OCI-LY3 (cell line): ENCODE measurements at regions not wholly inside any gene's neighbourhood (a gene's known extent, or its start where the extent isn't known, plus 50 kb on each side); places are given as distances from the start of the nearest gene placed in this dataset.

ENCODE experiments used
- H2AFZ ChIP-seq: fragments of 200-600, 300-600 bp; shearing (Covaris generic); 2 replicates; pipeline ENCODE4 v1.6.0; 2014; ENCODE audit warnings: antibody characterized with exemption, low read depth, low read length
- H3K27ac ChIP-seq: fragments of 200-600, 300-600 bp; sonication (generic); 2 replicates; pipeline ENCODE4 v1.5.1; 2014; ENCODE audit warnings: mild to moderate bottlenecking, low read length, moderate library complexity, mixed read lengths
- H3K27me3 ChIP-seq: fragments of 200-600, 300-600 bp; sonication (generic); 2 replicates; pipeline ENCODE4 v1.6.1; 2014; ENCODE audit warnings: low read depth, low read length, mixed read lengths
- H3K36me3 ChIP-seq: fragments of 200-600, 300-600 bp; sonication (generic); replicated peaks from 2 replicates; pipeline ENCODE3; 2014; ENCODE audit warnings: low read depth, low read length, mixed read lengths
- H3K4me1 ChIP-seq: fragments of 300-600, 200-600 bp; sonication (generic); 2 replicates; pipeline ENCODE4 v1.6.1; 2014; ENCODE audit warnings: low read length, mixed read lengths
- H3K4me2 ChIP-seq: fragments of 200-600, 300-600 bp; sonication (generic); 2 replicates; pipeline ENCODE4 v1.6.1; 2014; ENCODE audit warnings: low read length, mixed read lengths
- H3K4me3 ChIP-seq: fragments of 300-600, 200-600 bp; sonication (generic); 2 replicates; pipeline ENCODE4 v1.5.1; 2014; ENCODE audit warnings: antibody characterized with exemption, mild to moderate bottlenecking, low read length, moderate library complexity
- H3K79me2 ChIP-seq: fragments of 300-600, 200-600 bp; shearing (Covaris generic); 2 replicates; pipeline ENCODE4 v1.6.1; 2014; ENCODE audit warnings: mild to moderate bottlenecking, low read length, mixed read lengths
- H3K9ac ChIP-seq: fragments of 300-600, 200-600 bp; shearing (Covaris generic); 2 replicates; pipeline ENCODE4 v1.6.0; 2014; ENCODE audit warnings: mild to moderate bottlenecking, low read length, moderate library complexity
- H3K9me3 ChIP-seq: fragments of 200-600, 300-600 bp; shearing (Covaris generic); 2 replicates; pipeline ENCODE4 v1.6.1; 2014; ENCODE audit warnings: low read length, mixed read lengths; ENCODE audit not compliant: insufficient read depth
- H4K20me1 ChIP-seq: fragments of 200-600, 300-600 bp; sonication (generic); 2 replicates; pipeline ENCODE4 v1.6.1; 2016; ENCODE audit warnings: low read length, mixed read lengths; ENCODE audit not compliant: insufficient read depth
- EZH2phosphoT487 ChIP-seq: fragments of 200-600 bp; shearing (Covaris generic); IDR thresholded peaks from 2 replicates; pipeline ENCODE4 v1.6.1; 2018; ENCODE audit warnings: antibody characterized with exemption, mixed run types, low read depth
- TF ChIP-seq, protein P1 (sequence below): fragments of 200-600, 300-600 bp; sonication (generic); IDR thresholded peaks from 2 replicates; pipeline ENCODE4 v1.5.1; 2014; ENCODE audit warnings: antibody characterized with exemption, low read length, low read depth

DNA sequence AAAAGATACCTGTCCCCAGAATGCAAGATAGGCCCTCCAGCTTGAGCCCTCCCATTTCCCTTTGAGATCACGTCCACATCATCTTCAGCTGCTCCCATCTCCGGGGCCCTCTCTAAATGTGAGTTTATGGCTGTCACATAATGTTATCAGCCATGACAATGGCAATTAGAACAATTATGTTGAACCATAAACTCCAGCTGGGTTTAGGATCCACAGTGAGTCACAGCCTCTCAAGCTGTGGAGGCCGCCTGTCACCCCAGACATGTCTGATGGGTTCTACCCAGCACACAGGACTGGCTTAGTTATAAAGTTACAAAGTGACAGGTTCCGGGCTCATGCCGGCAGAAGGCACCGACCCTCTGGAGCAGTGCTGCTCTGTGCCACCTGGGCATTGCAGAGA, 597.3 kb downstream of the PTPRU start:
- Histone ChIP-seq H3K79me2 (no peaks in the 10 kb centered on the region), H3K4me3 (no peak overlapping the region), H3K36me3 (no peaks in the 10 kb centered on the region), H3K9ac (no peak overlapping the region), H3K27ac (no peak overlapping the region), H3K27me3 (no peaks in the 10 kb centered on the region), H3K4me1 (no peaks in the 10 kb centered on the region), H2AFZ (no peak overlapping the region), H3K9me3 (no peaks in the 10 kb centered on the region), H3K4me2 (no peak overlapping the region), H4K20me1 (no peaks in the 10 kb centered on the region)
- no peak for TF ChIP-seq EZH2phosphoT487
- TF ChIP-seq, protein P1, sequence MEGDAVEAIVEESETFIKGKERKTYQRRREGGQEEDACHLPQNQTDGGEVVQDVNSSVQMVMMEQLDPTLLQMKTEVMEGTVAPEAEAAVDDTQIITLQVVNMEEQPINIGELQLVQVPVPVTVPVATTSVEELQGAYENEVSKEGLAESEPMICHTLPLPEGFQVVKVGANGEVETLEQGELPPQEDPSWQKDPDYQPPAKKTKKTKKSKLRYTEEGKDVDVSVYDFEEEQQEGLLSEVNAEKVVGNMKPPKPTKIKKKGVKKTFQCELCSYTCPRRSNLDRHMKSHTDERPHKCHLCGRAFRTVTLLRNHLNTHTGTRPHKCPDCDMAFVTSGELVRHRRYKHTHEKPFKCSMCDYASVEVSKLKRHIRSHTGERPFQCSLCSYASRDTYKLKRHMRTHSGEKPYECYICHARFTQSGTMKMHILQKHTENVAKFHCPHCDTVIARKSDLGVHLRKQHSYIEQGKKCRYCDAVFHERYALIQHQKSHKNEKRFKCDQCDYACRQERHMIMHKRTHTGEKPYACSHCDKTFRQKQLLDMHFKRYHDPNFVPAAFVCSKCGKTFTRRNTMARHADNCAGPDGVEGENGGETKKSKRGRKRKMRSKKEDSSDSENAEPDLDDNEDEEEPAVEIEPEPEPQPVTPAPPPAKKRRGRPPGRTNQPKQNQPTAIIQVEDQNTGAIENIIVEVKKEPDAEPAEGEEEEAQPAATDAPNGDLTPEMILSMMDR = no peak

- Histone ChIP-seq H4K20me1 (no peaks in the 10 kb centered on the region), H3K4me1 (no peaks in the 10 kb centered on the region), H3K4me3 (no peak overlapping the region), H3K36me3 (no peaks in the 10 kb centered on the region), H3K27me3 (no peaks in the 10 kb centered on the region), H3K4me2 (no peak overlapping the region), H3K9me3 (no peaks in the 10 kb centered on the region), H3K27ac (no peak overlapping the region), H2AFZ (no peak overlapping the region), H3K79me2 (no peaks in the 10 kb centered on the region), H3K9ac (no peak overlapping the region)
- TF ChIP-seq, protein P1 = no peak
- TF ChIP-seq EZH2phosphoT487 = no peak
These were observed 596.6 kb downstream of the PTPRU start for GRCh38 chr1:29832936-29833335.

DNA sequence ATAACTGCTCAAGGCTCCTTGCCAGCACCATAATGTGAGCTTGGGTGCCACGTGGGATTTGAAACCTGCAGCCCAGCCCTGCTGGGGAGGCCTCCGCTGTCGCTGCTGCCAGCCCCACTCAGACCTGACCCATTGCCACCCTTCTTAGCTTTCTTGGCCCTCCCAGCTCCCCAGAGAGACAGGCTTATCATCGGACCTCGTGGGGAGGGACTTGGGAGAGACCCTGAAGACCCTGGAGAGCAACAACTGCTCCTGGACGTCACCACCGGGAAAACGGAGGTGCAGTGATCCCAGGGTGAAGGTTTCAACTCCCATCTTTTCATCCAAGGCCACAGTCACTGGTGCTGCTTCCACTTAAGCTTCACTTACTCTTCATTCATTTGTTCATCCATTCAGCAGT, 596.1 kb downstream of the PTPRU start:
- no peak overlapping the region for H3K4me3 ChIP-seq
- no peak overlapping the region for H3K9ac ChIP-seq
- no peaks in the 10 kb centered on the region for H3K9me3 ChIP-seq
- H4K20me1 ChIP-seq = no peaks in the 10 kb centered on the region
- no peak overlapping the region for H3K4me2 ChIP-seq
- no peaks in the 10 kb centered on the region for H3K79me2 ChIP-seq
- no peak overlapping the region for H3K27ac ChIP-seq
- H3K4me1 ChIP-seq = no peaks in the 10 kb centered on the region
- no peak overlapping the region for H2AFZ ChIP-seq
- TF ChIP-seq, protein P1 = no peak
- TF ChIP-seq EZH2phosphoT487 = no peak
- H3K36me3 ChIP-seq = no peaks in the 10 kb centered on the region
- no peaks in the 10 kb centered on the region for H3K27me3 ChIP-seq

- no peak overlapping the region for H2AFZ ChIP-seq
- no peak overlapping the region for H3K4me2 ChIP-seq
- H4K20me1 ChIP-seq = no peaks in the 10 kb centered on the region
- H3K27ac ChIP-seq = no peak overlapping the region
- no peaks in the 10 kb centered on the region for H3K79me2 ChIP-seq
- no peaks in the 10 kb centered on the region for H3K27me3 ChIP-seq
- TF ChIP-seq, protein P1 = no peak
- no peak for TF ChIP-seq EZH2phosphoT487
- no peaks in the 10 kb centered on the region for H3K4me1 ChIP-seq
- no peak overlapping the region for H3K4me3 ChIP-seq
- H3K9me3 ChIP-seq = no peaks in the 10 kb centered on the region
- H3K36me3 ChIP-seq = no peaks in the 10 kb centered on the region
- H3K9ac ChIP-seq = no peak overlapping the region
These were observed 595.3 kb downstream of the PTPRU start for GRCh38 chr1:29831500-29832117.
